ENCODE measurements at regions not wholly inside any gene's neighbourhood (a gene's known extent, or its start where the extent isn't known, plus 50 kb on each side); places are given as distances from the start of the nearest gene placed in this dataset.
"Not testable (repeated sequence)": the region's sequence is repeated elsewhere in the genome, so short reads cannot be mapped to it uniquely, and the experiment has no call there.

- DNase-seq (ENCODE audit: low spot score): peak; percentile 71
Measured at GRCh38 chr13:24995225-24995804, 100.6 kb upstream of the PABPC3 start.

GRCh38 chr13:24997367-24997967 lies 98.5 kb upstream of the PABPC3 start:
- no peak for DNase-seq (ENCODE audit: low spot score)

- DNase-seq (ENCODE audit: low spot score): no peak
Measured at GRCh38 chr13:24998433-24998832, 97.5 kb upstream of the PABPC3 start.

GRCh38 chr13:25001476-25002206 lies 94.3 kb upstream of the PABPC3 start:
- DNase-seq (ENCODE audit: low spot score): no peak

GRCh38 chr13:25002311-25002710 lies 93.6 kb upstream of the PABPC3 start:
- not testable (repeated sequence) for DNase-seq (ENCODE audit: low spot score)

GRCh38 chr13:25004489-25004888 lies 91.4 kb upstream of the PABPC3 start:
- DNase-seq (ENCODE audit: low spot score): not testable (repeated sequence)

- not testable (repeated sequence) for DNase-seq (ENCODE audit: low spot score)
Measured at GRCh38 chr13:25005050-25005497, 90.9 kb upstream of the PABPC3 start.

GRCh38 chr13:25007389-25007788 lies 88.5 kb upstream of the PABPC3 start:
- DNase-seq (ENCODE audit: low spot score): not testable (repeated sequence)

- not testable (repeated sequence) for DNase-seq (ENCODE audit: low spot score)
Measured at GRCh38 chr13:25014398-25014973, 81.5 kb upstream of the PABPC3 start.

- DNase-seq (ENCODE audit: low spot score): not testable (repeated sequence)
Measured at GRCh38 chr13:25017176-25017575, 78.8 kb upstream of the PABPC3 start.

GRCh38 chr13:25017808-25018728 lies 77.9 kb upstream of the PABPC3 start:
- DNase-seq (ENCODE audit: low spot score): peak; percentile 34

- DNase-seq (ENCODE audit: low spot score): no peak
Measured at GRCh38 chr13:25018729-25019115, 77.2 kb upstream of the PABPC3 start.

- not testable (repeated sequence) for DNase-seq (ENCODE audit: low spot score)
Measured at GRCh38 chr13:25019741-25020140, 76.2 kb upstream of the PABPC3 start.

GRCh38 chr13:25024175-25024574 lies 71.8 kb upstream of the PABPC3 start:
- no peak for DNase-seq (ENCODE audit: low spot score)

- no peak for DNase-seq (ENCODE audit: low spot score)
Measured at GRCh38 chr13:25032160-25032559, 63.8 kb upstream of the PABPC3 start.

GRCh38 chr13:25034173-25034572 lies 61.8 kb upstream of the PABPC3 start:
- DNase-seq (ENCODE audit: low spot score): no peak

- DNase-seq (ENCODE audit: low spot score): peak; percentile 57
Measured at GRCh38 chr13:25037057-25037813, 58.7 kb upstream of the PABPC3 start.

- no peak for DNase-seq (ENCODE audit: low spot score)
Measured at GRCh38 chr13:25042151-25042865, 53.6 kb upstream of the PABPC3 start.

- no peak for DNase-seq (ENCODE audit: low spot score)
Measured at GRCh38 chr13:25044071-25044470, 51.9 kb upstream of the PABPC3 start.
